ENCODE measurements at regions not wholly inside any gene's neighbourhood (a gene's known extent, or its start where the extent isn't known, plus 50 kb on each side); places are given as distances from the start of the nearest gene placed in this dataset.
"Not testable (repeated sequence)": the region's sequence is repeated elsewhere in the genome, so short reads cannot be mapped to it uniquely, and the experiment has no call there.

- FAIRE-seq: not testable (repeated sequence)
Observed at GRCh38 chr2:132220589-132220988, 58.8 kb upstream of the ANKRD30BL start.

GRCh38 chr2:132221886-132222285, 60.1 kb upstream of the ANKRD30BL start:
- FAIRE-seq: not testable (repeated sequence)

- FAIRE-seq: no peak
Observed at GRCh38 chr2:132252191-132252893, 90.6 kb upstream of the ANKRD30BL start.

- FAIRE-seq: no peak
Observed at GRCh38 chr2:132252894-132253264, 91.1 kb upstream of the ANKRD30BL start.

GRCh38 chr2:132253496-132254305, 91.9 kb upstream of the ANKRD30BL start:
- FAIRE-seq: no peak

- FAIRE-seq: not testable (repeated sequence)
Observed at GRCh38 chr2:132254306-132254919, 92.7 kb upstream of the ANKRD30BL start.

- no peak for FAIRE-seq
Observed at GRCh38 chr2:132255714-132256113, 94.0 kb upstream of the ANKRD30BL start.

- FAIRE-seq: no peak
Observed at GRCh38 chr2:132256251-132256902, 94.6 kb upstream of the ANKRD30BL start.

- FAIRE-seq: not testable (repeated sequence)
Observed at GRCh38 chr2:132256903-132257300, 95.2 kb upstream of the ANKRD30BL start.

- FAIRE-seq: not testable (repeated sequence)
Observed at GRCh38 chr2:132257301-132258171, 95.8 kb upstream of the ANKRD30BL start.

- not testable (repeated sequence) for FAIRE-seq
Observed at GRCh38 chr2:132259276-132259675, 97.5 kb upstream of the ANKRD30BL start.

GRCh38 chr2:132265595-132265994, 103.8 kb upstream of the ANKRD30BL start:
- not testable (repeated sequence) for FAIRE-seq

GRCh38 chr2:132267105-132267497, 105.3 kb upstream of the ANKRD30BL start:
- no peak for FAIRE-seq

GRCh38 chr2:132267498-132268283, 105.9 kb upstream of the ANKRD30BL start:
- not testable (repeated sequence) for FAIRE-seq

GRCh38 chr2:132268284-132268976, 106.7 kb upstream of the ANKRD30BL start:
- FAIRE-seq: not testable (repeated sequence)

- no peak for FAIRE-seq
Observed at GRCh38 chr2:132268977-132269523, 107.3 kb upstream of the ANKRD30BL start.

- FAIRE-seq: no peak
Observed at GRCh38 chr2:132270255-132270654, 108.5 kb upstream of the ANKRD30BL start.

- no peak for FAIRE-seq
Observed at GRCh38 chr2:132270981-132271546, 109.3 kb upstream of the ANKRD30BL start.

- FAIRE-seq: not testable (repeated sequence)
Observed at GRCh38 chr2:132271794-132272193, 110.0 kb upstream of the ANKRD30BL start.

- FAIRE-seq: no peak
Observed at GRCh38 chr2:132272713-132273112, 111.0 kb upstream of the ANKRD30BL start.
